Adrenal gland (tissue), 9 donors: ENCODE measurements at regions not wholly inside any gene's neighbourhood (a gene's known extent, or its start where the extent isn't known, plus 50 kb on each side); places are given as distances from the start of the nearest gene placed in this dataset.
"Not testable (repeated sequence)": the region's sequence is repeated elsewhere in the genome, so short reads cannot be mapped to it uniquely, and the experiment has no call there.

ENCODE experiments used
- DNase-seq, 7 donors: peaks; one replicate each; pipeline ENCODE4 v3.0.0-alpha.2; 2019 to 2020
- H3K27ac ChIP-seq, 5 donors: fragments of 200-600 bp; sonication (generic) in 4 of 5; 1 replicate in 3 of 5; 2 replicates in 2 of 5; pipeline versions ENCODE4 v1.5.1 to v1.8.0; 2016 to 2020; ENCODE audit warnings: mild to moderate bottlenecking in 1 of 5
- H3K27me3 ChIP-seq: fragments of 200-600 bp; 2 replicates; pipeline ENCODE4 v1.8.0; 2021
- H3K36me3 ChIP-seq, 2 donors: fragments of 200-600 bp; replicated peaks in 1 of 2; 1 replicate in 1 of 2; 2 replicates in 1 of 2; pipeline versions ENCODE4 v1.5.1 to v1.8.0; 2018 to 2022
- H3K4me1 ChIP-seq, 2 donors: fragments of 200-600 bp; replicated peaks in 1 of 2; 1 replicate in 1 of 2; 2 replicates in 1 of 2; pipeline versions ENCODE4 v1.5.1 to v1.8.0; 2018 to 2021
- H3K4me3 ChIP-seq, 4 donors: fragments of 200-600 bp; sonication (generic) in 3 of 4; one replicate each; pipeline ENCODE4 v1.5.1; 2016 to 2018
- H3K9me3 ChIP-seq, 3 donors: fragments of 200-600 bp; sonication (generic) in 1 of 3; replicated peaks in 1 of 3; 1 replicate in 2 of 3; 2 replicates in 1 of 3; pipeline versions ENCODE4 v1.5.1 to v1.8.0; 2016 to 2021
- CTCF ChIP-seq, 6 experiments: fragments of 450-650 bp in 4 of 6; fragments of 200-600 bp in 2 of 6; sonication (generic) in 1 of 6; IDR thresholded peaks; 1 replicate in 5 of 6; 2 replicates in 1 of 6; pipeline versions ENCODE4 v1.5.1 to v1.8.0; 2016 to 2021; ENCODE audit warnings: antibody characterized with exemption in 6 of 6, mild to moderate bottlenecking in 2 of 6, moderate library complexity in 1 of 6
- POLR2A ChIP-seq, 2 donors: fragments of 450-650 bp; IDR thresholded peaks; one replicate each; pipeline ENCODE4 v1.6.1; 2017; ENCODE audit warnings: antibody characterized with exemption in 2 of 2, mild to moderate bottlenecking in 2 of 2, moderate library complexity in 1 of 2
- WGBS, 4 donors: extraction: QIAGEN DNeasy Blood & Tissue Kit in 2 of 4; methylation state at CpG; one replicate each; pipeline versions ENCODE4 v1.1.5 to v1.1.7; 2013 to 2017; 5-methylcytosine and 5-hydroxymethylcytosine counted together
- intact Hi-C, 2 donors: fragments of 100-400 bp; cut with DNase I; formaldehyde crosslinking; loops; one replicate each; pipeline versions ENCODE4 v1.14.1 to v1.15.0; 2022 to 2023
- donor health status: healthy with polysubstance abuse.
- donor health status: Bipolar disorder and iron deficiency.
- donor health status: DM: yes; HTN: yes; CAD: no.
- donor health status: DM: no; HTN: no; CAD: no.
- donor health status: DM: no; HTN: no; CAD: no.

GRCh38 chr7:66442385-66442784 lies 186.3 kb upstream of the KCTD7 start:
- no peak overlapping the region for H3K4me3 ChIP-seq
- peaks cover 0 to 4% (median 0%) of the 10 kb centered on the region in 3 donors for H3K9me3 ChIP-seq
- peak overlapping the region in 1 of 5 donors; percentile 37 for H3K27ac ChIP-seq
- peaks cover 33 to 43% of the 10 kb centered on the region in 2 donors for H3K4me1 ChIP-seq
- TF ChIP-seq POLR2A (IDR thresholded peaks at IDR 0.05), result no peak
- TF ChIP-seq CTCF (IDR thresholded peaks at IDR 0.05), result no peak
- intact Hi-C loops, result no loop called here
- no peaks in the 10 kb centered on the region for H3K27me3 ChIP-seq
- 36 to 52% (median 48%) methylated on average over 4 of the region's 4 CpGs for WGBS, 4 donors
- DNase-seq, result no peak
- H3K36me3 ChIP-seq, result no peaks in the 10 kb centered on the region

- H3K9me3 ChIP-seq, result peaks cover 0 to 4% (median 0%) of the 10 kb centered on the region in 3 donors
- H3K4me1 ChIP-seq, result peaks cover 26 to 30% of the 10 kb centered on the region in 2 donors
- no peak overlapping the region for H3K4me3 ChIP-seq
- H3K27ac ChIP-seq, result no peak overlapping the region
- no peak for TF ChIP-seq CTCF (IDR thresholded peaks at IDR 0.05)
- no peak for TF ChIP-seq POLR2A (IDR thresholded peaks at IDR 0.05)
- H3K36me3 ChIP-seq, result no peaks in the 10 kb centered on the region
- DNase-seq, result no peak
- intact Hi-C loops, result no loop called here
- H3K27me3 ChIP-seq, result no peaks in the 10 kb centered on the region
Measured at GRCh38 chr7:66443946-66444345, 184.7 kb upstream of the KCTD7 start.

DNA sequence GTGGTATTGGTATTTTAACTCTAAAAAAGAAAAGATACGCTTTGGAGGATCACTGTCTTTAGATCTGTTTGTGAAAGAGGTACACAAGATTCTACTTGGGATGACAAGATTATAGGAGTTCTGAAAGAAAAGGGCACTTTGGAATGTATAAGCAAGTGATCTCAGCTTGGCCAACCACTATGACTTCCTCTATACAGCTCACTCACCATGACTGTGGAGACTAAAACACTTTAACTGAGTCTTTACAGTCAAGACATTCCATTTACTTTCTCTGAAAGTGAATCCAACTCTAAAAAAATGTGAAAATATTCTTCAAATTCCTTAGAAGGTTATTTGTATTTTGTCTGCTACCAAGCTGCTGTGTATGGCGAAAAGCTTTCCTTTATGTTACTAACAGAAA lies 181.7 kb upstream of the KCTD7 start:
- H3K36me3 ChIP-seq, intact Hi-C loops, H3K4me3 ChIP-seq, H3K27ac ChIP-seq, H3K27me3 ChIP-seq, DNase-seq, H3K9me3 ChIP-seq: not testable (repeated sequence)
- 95 to 97% (median 96%) methylated on average over 2 of the region's 2 CpGs for WGBS, 4 donors
- peaks cover 10 to 12% of the 10 kb centered on the region in 2 donors for H3K4me1 ChIP-seq

GRCh38 chr7:66450814-66451213 lies 177.9 kb upstream of the KCTD7 start:
- H3K27me3 ChIP-seq, H3K36me3 ChIP-seq, H3K4me1 ChIP-seq, H3K27ac ChIP-seq, DNase-seq, H3K4me3 ChIP-seq, H3K9me3 ChIP-seq, intact Hi-C loops: not testable (repeated sequence)
- 93 to 100% (median 97%) methylated on average over 2 of the region's 2 CpGs for WGBS, 4 donors

DNA sequence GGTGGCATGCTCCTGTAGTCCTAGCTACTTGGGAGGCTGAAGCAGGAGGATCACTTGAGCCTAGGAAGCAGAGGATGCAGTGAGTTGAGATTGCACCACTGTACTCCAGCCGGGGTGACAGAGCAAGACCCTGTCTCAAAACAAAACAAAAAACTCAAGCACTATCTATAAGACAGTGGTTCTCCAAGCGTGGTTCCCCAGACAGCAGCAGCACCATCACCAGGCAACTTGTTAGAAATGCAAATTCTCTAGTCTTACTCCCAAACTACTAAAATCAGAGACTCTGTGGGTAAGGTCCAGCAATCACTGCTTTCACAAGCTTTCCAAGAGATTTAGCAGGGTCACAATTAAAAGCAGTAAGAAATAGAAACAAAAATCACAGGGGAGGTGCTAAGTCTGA lies 177.0 kb upstream of the KCTD7 start:
- intact Hi-C loops, H3K27me3 ChIP-seq, H3K27ac ChIP-seq, H3K36me3 ChIP-seq, H3K4me3 ChIP-seq, H3K4me1 ChIP-seq, H3K9me3 ChIP-seq, DNase-seq: not testable (repeated sequence)
- WGBS, 4 donors, result 87 to 98% (median 96%) methylated on average over 2 of the region's 2 CpGs

DNA sequence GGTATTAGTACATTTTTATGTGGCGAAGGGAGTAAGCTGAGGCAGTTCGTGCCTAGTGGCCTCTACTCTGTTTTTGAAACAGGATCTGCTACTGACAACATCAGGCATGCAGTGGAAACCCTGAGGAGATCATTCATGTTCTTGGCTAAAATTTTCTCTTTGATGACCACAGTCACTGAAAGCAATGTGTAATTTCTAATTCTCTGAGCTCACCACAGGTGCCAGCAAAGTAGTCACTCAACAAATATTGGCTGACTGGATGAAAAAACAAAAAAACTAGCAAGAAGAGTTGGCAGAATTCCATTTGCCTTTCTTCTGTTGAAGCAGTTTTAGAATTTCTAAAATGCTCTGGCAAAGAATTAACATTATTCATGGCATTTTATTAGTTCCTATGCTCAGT lies 176.5 kb upstream of the KCTD7 start:
- 88 to 98% (median 93%) methylated on average over 2 of the region's 2 CpGs for WGBS, 4 donors
- TF ChIP-seq POLR2A (IDR thresholded peaks at IDR 0.05) (no peak), CTCF (IDR thresholded peaks at IDR 0.05) (no peak)
- Histone ChIP-seq H3K9me3 (no peaks in the 10 kb centered on the region), H3K36me3 (no peaks in the 10 kb centered on the region), H3K27me3 (no peaks in the 10 kb centered on the region), H3K4me1 (no peaks in the 10 kb centered on the region), H3K27ac (no peak overlapping the region), H3K4me3 (no peak overlapping the region)
- intact Hi-C loops, result no loop called here
- DNase-seq, result no peak
